SK-N-MC (cell line): ENCODE measurements at regions not wholly inside any gene's neighbourhood (a gene's known extent, or its start where the extent isn't known, plus 50 kb on each side); places are given as distances from the start of the nearest gene placed in this dataset.

Experiments
- EZH2 ChIP-seq: fragments of 200-600 bp; sonication (generic); IDR thresholded peaks from one replicate; pipeline ENCODE4 v1.6.1; 2017; ENCODE audit warnings: antibody characterized with exemption
- FOXP2 ChIP-seq: optimal IDR thresholded peaks from 2 replicates; pipeline ENCODE3; 2011; ENCODE audit warnings: mild to moderate bottlenecking, moderate library complexity; ENCODE audit not compliant: insufficient read depth; ENCODE audit errors: extremely low read length, control extremely low read depth
- POLR2AphosphoS5 ChIP-seq: IDR thresholded peaks from 2 replicates; pipeline ENCODE4 v1.6.1; 2012; ENCODE audit warnings: mild to moderate bottlenecking, low read depth, low read length, borderline replicate concordance

DNA sequence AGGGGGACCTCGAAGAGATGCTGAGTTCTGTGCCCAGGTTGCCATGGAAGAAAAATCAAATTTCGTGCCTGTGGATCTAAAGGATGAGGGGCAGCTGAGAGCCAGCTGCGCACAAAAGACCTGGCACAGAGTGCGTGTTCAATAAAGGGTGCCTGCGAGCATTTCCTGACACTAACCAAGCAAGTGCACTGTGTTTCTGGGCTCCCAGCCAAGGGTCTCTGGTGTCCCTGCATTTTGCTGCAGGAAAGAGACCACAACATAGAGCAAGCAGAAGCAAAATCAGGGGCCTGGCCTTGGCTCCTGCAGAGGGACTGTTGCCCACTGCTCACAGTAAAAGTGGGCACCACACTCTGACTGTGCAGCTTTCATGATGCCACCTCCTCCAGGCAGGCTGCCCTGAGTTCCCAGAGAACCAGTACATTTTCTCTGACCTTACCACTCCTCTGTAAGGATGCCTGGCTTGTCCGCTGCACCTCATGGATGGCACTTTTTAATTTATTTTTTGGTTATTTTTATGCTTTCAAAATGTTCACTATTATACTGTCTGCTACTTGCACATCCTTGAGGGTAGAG is 70.8 kb upstream of the GPR12 start:
- TF ChIP-seq EZH2 (no peak), POLR2AphosphoS5 (no peak), FOXP2 (no peak)
